GM18519 (cell line): ENCODE measurements at regions not wholly inside any gene's neighbourhood (a gene's known extent, or its start where the extent isn't known, plus 50 kb on each side); places are given as distances from the start of the nearest gene placed in this dataset.
A peak's percentile ranks its signal among the peaks of the same experiment; 100 is the strongest.
"Not testable (repeated sequence)": the region's sequence is repeated elsewhere in the genome, so short reads cannot be mapped to it uniquely, and the experiment has no call there.

Experiments
- ATAC-seq: cut with Tn5 transposase; IDR thresholded peaks from one replicate; pipeline ENCODE4 v1.9.1; 2021; ENCODE audit warnings: mild to moderate bottlenecking, moderate library complexity; ENCODE audit not compliant: unreplicated experiment, low FRiP score

DNA sequence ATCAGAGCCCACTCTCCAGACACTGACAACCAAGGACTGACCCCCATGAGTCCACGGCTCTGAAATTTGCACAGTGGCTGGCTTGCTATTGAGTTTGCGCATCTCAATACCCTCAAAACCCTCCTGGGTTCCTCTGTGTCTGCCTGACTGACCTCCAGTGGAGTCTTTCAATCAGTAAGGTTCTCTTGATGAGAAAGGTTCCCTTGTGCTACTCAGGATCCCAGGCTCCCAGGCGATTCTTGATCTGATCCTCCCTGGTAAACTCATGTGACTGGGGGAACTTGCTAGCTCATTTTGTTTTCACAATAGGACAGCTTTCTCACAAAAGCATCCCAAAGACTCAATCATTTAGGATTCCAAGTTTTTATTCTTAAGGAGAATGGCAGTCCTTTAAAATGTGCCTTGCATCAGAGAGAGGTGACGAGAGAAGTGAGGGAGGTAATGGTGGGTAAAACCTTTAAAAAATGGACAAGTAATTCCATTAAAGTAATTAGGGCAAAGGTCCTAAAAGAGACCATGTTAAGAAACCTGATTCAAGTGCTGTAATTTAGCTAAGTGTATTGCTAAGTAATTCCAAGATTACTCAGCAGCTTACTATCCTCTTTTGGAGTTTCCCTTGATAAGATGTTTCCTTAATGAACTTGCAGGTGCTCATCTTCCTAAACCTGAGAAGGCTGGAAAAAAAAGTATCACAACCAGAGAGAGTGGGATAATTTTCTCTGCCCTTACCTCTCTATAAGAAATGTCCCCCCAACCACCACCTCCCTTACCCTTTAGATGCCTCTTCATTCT, 304.7 kb upstream of the SGK1 start:
- no peak for ATAC-seq

DNA sequence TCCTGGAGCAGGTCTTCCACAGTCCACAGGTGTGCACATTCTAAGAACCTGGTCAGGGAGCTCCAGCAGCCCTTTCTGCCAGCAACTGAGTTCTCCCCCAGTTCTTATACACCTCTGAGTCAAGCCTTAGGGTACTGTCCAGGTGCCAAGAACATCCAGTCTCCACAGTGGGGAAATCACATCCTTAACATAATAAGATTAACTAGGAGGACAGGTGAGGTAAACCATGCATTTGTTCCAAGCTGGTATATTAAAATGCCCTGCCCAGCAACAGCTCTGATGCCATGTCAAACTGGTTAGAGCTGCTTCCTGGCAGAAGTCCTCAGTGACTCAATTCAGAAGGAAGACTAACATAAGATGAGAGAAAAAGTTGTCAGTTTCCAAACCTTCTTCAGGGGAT, 303.9 kb upstream of the SGK1 start:
- no peak for ATAC-seq

DNA sequence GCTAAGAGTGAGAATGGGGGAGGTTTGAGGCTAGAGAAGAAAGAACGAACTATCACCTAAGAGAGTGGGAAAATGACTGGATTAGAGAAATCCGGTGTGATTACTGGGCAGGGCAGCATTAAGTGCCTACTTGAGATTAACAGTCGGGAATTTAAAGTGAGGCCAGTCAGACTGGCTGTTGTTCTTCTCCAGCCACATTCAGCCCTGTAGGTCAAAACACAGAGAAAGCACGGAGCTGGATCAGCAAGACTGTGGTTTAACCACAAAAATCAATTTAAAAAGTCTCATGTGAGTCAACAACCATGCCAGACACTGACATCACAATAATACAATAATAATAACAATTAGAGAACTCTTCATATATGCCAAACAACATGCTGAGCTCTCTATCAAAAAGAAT, 301.9 kb upstream of the SGK1 start:
- ATAC-seq: no peak

DNA sequence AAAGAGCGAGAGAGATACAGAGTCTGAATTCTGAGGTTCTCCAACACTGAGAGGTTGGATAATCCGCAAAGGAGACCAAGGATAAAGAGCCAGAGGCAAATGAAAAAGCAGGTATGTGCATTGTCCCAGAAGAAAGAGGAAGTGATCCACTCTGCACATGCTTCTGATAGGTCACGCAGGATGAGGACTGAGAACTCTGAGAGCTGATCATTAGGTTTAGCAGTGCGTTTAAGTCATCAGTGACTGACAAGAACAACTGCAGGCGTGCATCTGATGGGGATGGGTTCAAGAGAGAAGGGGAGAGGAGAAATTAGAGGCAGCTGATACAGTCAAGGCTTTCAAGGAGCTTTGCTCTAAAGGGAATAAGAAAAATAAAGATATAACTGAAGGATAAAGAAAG, 301.2 kb upstream of the SGK1 start:
- peak; percentile 65 for ATAC-seq

DNA sequence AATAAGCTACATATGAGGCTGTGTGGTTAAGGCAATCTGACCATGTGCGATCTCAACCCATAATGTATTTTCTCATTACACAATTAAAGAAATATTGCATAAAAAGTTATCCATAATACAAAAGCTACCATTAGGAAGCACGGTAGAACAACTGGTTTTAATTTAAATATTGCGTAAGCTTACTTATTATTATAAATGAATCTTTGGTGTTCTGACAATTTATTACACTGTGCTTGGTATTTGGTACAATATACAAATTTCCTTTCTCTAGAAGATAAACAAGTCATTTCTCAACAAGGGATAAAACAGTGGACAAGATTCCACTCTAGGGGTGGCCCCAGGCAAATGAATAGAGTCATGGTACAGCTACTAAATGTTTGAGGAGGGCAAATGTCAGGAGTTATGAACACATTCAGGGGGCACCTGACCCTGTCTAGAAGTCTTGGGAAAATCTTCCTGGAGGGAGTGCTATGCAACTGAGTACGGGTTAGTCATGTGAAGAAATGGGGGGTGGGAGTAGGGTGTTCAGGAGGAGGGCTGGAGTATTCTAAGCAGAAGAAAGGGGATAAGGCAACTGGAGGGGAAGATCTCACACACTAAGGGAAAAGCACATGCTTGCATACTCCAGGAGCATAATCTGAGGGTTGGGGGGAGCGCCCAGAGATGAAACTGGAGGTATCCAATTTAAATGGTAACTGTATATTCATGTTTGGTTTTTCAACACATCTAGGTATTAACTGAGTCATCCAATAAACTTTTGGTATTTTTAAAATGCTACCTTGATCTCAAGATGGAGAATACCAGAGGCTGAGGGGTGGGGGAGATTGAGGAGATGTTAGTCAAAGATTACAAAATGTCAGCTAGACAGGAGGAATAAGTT, 296.9 kb upstream of the SGK1 start:
- ATAC-seq: no peak

DNA sequence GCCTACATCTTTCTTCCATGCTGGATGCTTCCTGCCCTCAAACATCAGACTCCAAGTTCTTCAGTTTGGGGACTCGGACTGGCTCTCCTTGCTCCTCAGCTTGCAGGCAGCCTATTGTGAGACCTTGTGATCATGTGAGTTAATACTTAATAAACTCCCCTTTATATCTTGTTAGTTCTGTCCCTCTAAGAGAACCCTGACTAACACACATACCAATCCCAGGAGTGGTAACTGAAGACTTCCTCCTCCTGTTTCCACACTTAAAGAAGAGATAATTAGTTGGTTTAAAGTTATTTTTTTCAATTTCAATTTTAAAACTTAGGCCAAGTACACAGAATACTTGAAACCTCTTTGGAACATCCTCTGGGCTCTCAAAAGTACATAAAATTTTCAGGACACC, 294.2 kb upstream of the SGK1 start:
- not testable (repeated sequence) for ATAC-seq

DNA sequence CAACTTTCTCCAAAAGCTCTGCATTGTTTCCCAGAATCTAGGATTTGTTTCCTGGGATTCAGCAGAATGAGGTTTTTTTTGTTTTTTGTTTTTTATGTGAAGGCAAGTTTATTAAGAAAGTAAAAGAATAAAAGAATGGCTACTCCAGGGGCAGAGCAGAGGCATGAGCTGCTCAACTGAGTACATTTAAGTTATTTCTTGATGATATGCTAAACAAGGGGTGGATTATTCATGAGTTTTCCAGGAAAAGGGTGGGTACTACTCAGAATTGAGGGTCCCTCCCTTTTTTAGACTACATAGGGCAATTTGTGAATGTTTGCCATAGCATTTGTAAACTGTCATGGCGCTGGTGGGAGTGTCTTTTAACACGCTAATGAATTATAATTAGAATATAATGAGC, 292.5 kb upstream of the SGK1 start:
- no peak for ATAC-seq

DNA sequence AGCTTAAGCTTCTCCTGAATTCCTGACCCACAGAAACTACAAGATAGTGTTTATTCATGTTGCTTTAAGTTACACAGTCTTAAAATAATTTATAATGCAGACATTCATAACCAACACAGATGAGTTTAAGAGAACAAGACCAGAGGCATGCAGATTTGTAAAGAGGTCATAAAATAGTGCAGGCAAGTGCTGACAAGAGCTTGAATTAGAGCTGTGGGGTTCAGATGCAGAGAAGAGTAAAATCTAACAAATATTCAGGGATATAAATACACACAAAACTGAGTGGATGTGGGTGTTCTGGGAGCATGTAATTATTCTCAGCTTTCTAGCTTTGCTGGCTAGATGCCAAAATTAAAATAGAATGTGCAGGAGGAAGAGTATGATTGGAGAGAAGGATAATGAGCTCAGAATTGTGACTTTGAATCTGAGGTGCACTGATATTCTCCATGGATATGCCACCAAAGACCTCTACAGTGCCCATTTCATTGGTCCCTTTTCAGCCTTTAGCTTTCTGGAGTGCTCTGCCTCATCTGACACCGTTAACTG, 291.9 kb upstream of the SGK1 start:
- no peak for ATAC-seq

DNA sequence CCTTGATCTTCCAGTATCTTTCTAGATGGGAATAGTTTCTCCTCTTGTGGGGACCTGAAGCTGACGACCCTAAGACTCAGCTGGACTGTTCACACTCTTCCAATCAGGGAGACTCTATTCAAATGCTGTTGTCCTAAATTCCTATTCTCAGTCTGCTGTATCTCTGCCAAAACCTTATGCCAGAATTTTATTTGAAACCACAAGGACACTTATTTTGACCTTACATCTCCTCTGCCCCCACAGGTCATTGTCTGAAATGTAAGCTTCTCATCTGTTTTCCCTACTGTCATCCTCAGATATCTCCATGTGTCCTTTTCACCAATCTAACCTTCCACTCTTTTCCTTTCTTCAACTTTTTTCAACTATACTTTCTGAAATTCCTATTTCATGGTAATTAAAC, 289.5 kb upstream of the SGK1 start:
- no peak for ATAC-seq

DNA sequence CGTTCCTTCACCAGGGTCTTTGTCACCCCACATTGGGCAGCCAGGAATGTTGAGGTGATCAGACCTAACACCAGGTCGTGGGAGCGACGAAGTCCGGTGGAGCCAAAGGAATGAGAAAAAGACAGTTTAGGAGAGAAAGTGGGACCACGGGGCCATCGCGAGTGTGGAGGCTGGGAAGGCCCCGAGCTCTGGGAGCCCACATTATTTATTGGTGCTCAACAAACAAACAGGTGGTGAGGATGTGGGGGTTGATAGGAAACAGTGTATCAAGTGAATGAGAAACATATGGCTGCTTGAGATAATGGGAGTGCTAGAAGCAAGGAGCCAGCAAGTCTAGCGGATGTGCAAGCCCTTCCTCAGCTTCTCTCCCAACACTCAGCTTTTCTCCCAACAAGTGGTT, 287.1 kb upstream of the SGK1 start:
- no peak for ATAC-seq

DNA sequence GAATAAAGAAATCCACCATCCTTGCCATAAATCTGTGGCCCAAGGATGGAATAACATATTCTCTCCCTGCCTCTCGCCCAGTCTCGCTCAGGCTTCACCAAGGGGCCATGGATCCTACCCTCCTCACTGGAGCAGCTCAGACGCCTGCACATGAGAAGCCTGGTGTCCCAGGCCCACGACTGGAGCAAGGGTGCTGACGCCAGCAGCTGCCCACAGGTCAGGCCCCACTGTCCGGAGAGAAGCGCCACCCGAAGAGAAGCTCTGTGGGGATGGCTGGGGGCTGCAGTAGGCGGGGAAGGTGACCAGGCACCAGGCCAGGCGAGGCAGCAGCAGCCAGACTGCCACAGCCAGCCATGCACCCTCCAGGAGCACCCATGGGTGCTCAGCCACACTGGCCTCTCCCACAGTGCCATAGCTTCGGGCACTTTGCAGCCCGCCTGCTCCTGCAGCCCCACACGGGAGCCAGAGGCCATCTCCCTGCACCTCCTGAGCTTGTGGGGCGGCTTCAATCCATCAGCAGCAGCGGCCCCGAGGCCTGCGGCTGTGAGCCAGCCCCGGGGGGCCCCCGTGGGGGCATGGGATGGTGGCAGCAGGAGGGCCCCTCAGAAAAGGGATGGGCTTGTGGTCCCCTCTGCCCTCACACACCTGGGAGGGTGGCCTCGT, 286.2 kb upstream of the SGK1 start:
- ATAC-seq: no peak

DNA sequence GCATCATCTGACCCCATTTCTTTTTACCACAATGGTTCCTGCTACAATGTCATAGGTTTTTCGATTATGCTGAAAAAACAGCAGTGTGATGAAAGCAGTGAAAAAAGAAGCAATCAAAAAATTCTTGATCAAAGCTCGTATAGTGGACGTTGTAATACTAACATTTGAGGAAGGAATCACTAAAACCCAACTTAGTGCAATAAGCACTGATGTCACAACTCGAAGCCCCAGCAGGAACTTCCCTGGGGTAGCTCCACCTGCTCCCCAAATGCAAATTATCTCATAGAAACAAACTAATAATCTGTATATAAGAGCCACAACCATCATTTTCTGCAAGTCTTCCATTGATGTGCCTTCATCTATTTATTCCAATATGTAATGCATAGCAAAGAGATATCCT, 285.6 kb upstream of the SGK1 start:
- ATAC-seq: no peak

DNA sequence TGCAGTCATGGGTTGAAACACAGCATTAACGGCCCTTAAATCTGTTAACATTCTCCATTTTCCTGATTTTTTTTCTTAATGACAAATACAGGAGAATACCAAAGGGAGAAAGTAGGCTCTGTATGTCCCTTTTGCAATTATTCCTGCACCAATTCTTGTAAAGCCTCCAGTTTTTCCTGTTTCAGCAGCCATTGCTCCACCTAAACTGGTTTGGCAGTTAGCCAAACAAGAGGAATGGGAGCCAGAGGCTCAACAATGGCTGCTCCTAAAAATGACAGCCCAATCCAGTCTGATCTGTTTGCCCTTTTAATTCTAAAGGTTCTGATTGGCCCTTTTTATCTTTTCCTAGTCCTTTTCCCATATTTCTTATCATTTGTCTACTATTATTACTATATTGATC, 284.2 kb upstream of the SGK1 start:
- ATAC-seq: no peak

DNA sequence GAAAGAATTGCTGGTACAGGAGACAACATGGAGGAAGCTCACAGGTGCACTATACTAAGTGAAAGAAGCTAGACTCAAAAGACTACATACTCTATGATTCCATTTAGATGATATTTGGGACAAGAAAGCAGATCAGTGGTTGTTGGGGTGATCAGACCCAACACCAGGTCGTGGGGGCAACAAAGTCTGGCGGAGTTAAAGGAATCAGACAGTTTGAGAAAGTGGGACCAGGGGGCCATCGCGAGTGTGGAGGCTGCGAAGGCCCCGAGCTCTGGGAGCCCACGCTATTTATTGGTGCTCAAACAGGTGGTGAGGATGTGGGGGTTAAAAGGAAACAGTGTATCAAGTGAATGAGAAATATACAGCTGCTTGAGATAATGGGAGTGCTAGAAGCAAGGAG, 282.8 kb upstream of the SGK1 start:
- ATAC-seq: no peak

DNA sequence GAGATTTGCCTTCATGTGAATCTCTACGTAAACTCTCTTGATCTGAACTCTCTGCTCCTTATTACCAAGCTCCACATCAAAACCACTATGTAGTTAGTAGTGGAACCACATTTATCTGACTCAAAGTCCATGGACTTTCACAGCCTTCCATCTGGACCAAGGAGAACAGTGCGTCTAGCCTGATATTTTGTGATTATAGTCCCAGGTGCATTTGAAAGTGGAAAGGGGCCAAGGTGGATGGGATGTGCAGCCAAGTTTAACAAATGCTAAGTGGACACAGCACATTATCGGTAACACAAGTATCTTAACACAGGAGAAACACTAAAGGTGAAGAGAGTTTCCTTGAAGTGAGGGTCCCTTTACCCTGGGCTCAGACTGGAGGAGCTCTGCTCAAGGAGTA, 281.2 kb upstream of the SGK1 start:
- ATAC-seq: no peak

DNA sequence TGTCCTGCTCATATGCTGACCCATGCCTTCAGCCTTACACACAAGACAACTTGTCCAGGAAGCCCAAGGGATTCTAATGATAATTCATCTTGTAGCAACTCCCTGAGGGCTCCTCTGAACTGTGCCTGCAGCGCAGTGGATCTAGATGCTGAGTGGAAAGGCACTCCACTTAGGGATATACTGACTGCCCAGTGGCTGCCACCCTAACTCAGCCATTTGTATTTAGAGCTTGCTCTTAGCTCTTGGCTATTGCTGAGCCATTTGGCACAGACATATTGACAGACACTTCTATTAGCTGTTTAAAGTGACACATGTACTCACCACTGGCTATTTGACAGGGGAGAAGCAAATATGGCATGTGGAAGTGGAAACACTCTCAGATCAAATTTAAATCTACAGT, 278.3 kb upstream of the SGK1 start:
- no peak for ATAC-seq

DNA sequence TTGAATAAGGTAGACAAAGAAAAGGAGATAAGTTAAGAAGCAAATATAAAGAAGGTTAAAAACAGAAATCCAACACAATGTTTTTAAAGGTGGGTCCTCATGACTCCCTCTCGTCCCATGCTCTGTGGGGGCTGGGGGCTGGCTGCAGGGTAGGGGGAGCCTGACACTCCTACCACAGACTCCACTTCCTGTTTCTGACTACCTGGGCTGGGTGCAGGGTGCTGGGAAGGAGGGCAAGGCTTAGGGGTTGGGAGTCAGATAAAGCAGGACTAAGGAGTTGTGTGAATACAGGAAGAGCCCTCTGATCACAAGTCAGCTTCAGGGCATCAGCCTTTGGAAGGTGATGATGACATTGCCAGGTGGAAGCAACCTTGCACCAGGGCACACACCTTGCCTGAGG, 277.0 kb upstream of the SGK1 start:
- ATAC-seq: no peak

DNA sequence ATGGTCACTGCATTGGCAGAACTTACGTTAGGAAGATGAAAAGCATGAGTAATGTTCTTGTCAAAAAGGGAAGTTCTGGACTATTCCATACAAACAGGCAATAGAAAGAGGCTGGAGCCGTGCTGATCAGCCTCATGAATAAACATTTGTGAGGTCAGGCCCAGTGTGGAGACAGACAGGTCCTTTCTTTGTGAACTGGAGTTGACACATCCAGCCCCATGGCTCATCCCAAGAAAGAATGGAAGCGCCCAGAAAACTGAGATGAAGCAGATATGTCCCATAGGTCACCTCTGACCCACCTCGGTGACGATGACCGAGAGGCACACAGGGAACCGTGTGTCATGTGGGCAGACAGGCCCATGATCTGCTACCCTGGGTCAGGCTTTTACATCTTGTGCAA, 276.0 kb upstream of the SGK1 start:
- ATAC-seq: no peak

DNA sequence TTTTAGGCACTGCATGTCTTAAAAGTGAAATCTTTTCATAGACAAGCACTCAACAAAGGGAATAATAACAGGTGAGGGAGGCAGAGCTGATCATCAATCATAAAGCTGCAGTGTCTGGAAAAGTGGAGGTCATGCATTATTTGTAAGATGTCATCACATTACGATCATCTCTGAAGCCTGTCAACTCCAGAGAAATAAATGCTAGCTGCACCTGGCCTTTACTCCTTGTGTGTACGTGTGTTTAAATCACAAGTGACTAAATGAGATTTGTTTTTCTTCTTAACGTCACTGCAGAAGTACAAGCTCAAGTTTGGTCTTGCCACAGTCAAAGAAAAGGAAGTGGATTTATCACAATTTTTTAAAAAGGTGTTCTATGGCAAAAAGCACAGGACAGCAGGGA, 275.5 kb upstream of the SGK1 start:
- no peak for ATAC-seq

DNA sequence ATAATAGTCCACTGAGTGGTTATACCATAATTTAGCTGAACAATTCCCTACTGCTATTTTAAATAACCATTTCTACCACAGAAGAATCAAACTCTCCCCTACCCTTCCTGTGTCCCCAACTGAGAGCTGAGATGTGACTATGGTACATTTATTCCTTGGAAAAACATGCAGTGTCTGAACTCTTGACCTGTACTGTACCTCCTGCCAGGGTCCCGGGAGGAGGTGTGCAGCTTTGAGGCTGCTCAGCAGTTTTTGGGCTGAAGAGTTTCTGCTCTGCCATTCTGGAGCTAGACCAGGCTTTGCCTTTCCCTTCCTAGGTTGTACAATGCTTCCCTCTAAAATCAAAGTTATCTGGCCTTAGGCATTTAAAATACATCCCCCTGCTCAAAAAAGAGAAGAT, 275.1 kb upstream of the SGK1 start:
- ATAC-seq: no peak

DNA sequence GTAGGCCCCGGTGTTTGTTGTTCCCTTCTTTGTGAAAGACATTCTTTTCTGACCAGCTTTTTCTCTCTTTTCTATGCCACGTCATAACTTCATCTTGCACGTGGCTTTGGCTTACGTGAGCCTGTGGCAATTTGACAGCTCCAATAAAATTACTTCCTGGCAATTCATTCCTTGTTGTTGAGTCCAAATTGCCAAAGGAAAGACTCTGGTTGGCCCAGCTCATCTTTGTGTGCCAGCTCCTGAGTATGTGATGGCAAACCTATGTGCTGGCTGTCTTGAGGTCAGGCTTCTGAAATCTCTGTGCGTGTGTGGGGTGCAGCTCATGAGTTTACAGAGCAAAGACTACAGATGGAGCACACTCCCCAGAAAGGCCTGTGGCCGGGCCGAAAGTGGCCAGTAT, 272.5 kb upstream of the SGK1 start:
- ATAC-seq: no peak
